Psoas muscle (tissue), 7 donors: ENCODE measurements at regions not wholly inside any gene's neighbourhood (a gene's known extent, or its start where the extent isn't known, plus 50 kb on each side); places are given as distances from the start of the nearest gene placed in this dataset.

Source experiments
- ATAC-seq, 4 donors: fragments of 200-7000 bp; cut with Tn5 transposase; one replicate each; pipeline ENCODE4 v1.9.1; 2020; ENCODE audit warnings: moderate library complexity in 3 of 4, mild to moderate bottlenecking in 2 of 4
- DNase-seq, 2 donors: peaks; one replicate each; pipeline ENCODE4 v3.0.0-alpha.2; 2020
- H3K27ac ChIP-seq: fragments of 200-600 bp; one replicate; pipeline ENCODE4 v1.8.0; 2022
- H3K27me3 ChIP-seq, 3 donors: fragments of 200-600 bp in 1 of 3; one replicate each; pipeline versions ENCODE4 v1.6.1 to v1.8.0; 2013 to 2022; ENCODE audit warnings: low read length in 2 of 3, mild to moderate bottlenecking in 2 of 3, moderate library complexity in 1 of 3; ENCODE audit not compliant: insufficient read depth in 3 of 3
- H3K36me3 ChIP-seq, 2 donors: fragments of 200-600 bp in 1 of 2; one replicate each; pipeline versions ENCODE4 v1.6.1 to v1.8.0; 2013 to 2022; ENCODE audit warnings: low read depth in 1 of 2, mild to moderate bottlenecking in 1 of 2, moderate library complexity in 1 of 2; ENCODE audit not compliant: insufficient read depth in 1 of 2
- H3K4me1 ChIP-seq: fragments of 200-600 bp; one replicate; pipeline ENCODE4 v1.8.0; 2022
- H3K4me3 ChIP-seq: fragments of 200-600 bp; one replicate; pipeline ENCODE4 v1.8.0; 2022; ENCODE audit warnings: mild to moderate bottlenecking
- H3K9me3 ChIP-seq: fragments of 200-600 bp; one replicate; pipeline ENCODE4 v1.8.0; 2022
- WGBS, 3 donors: extraction: QIAGEN DNeasy Blood & Tissue Kit; methylation state at CpG; one replicate each; pipeline versions ENCODE4 v1.1.6 to v1.1.7; 2013; 5-methylcytosine and 5-hydroxymethylcytosine counted together
- intact Hi-C, 2 donors: fragments of 100-400 bp; cut with DNase I; formaldehyde crosslinking; loops; one replicate each; pipeline versions ENCODE4 v1.11.0 to v1.14.2; 2022
- TF ChIP-seq, protein P1 (sequence below): fragments of 200-600 bp; IDR thresholded peaks from one replicate; pipeline ENCODE4 v1.8.0; 2022; ENCODE audit warnings: antibody characterized with exemption
- donor health status: healthy with polysubstance abuse.
- donor health status: DM: no; HTN: no; CAD: no; lungs with moderate emphysema.
- donor health status: Bipolar disorder and iron deficiency.
- donor health status: healthy.
- donor health status: DM: yes; HTN: yes; CAD: no.
- donor health status: DM: no; HTN: no; CAD: no.
- donor health status: DM: yes; HTN: yes; CAD: no.

DNA sequence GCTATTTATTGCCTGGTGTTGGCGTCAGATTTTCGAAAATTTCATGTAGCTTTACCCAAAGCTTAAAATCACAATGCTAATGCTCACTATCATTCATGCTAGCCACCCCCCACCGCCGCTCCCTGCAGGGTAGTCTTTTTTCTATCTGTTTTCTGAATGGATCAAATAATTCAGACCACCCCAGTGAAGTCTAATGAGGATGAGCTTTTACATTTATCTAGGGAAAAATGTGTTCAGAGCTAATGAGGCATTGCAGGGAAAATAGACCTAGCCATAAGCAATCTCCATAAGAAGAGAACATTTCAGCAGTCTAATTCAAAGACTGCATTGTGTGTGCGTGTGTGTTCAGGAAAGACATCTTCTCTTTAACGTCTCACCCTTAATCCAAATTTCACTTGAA lies 533.0 kb upstream of the PRMT6 start:
- TF ChIP-seq, protein P1, sequence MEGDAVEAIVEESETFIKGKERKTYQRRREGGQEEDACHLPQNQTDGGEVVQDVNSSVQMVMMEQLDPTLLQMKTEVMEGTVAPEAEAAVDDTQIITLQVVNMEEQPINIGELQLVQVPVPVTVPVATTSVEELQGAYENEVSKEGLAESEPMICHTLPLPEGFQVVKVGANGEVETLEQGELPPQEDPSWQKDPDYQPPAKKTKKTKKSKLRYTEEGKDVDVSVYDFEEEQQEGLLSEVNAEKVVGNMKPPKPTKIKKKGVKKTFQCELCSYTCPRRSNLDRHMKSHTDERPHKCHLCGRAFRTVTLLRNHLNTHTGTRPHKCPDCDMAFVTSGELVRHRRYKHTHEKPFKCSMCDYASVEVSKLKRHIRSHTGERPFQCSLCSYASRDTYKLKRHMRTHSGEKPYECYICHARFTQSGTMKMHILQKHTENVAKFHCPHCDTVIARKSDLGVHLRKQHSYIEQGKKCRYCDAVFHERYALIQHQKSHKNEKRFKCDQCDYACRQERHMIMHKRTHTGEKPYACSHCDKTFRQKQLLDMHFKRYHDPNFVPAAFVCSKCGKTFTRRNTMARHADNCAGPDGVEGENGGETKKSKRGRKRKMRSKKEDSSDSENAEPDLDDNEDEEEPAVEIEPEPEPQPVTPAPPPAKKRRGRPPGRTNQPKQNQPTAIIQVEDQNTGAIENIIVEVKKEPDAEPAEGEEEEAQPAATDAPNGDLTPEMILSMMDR, result no peak
- no peak for ATAC-seq
- Histone ChIP-seq H3K27ac (no peak overlapping the region), H3K9me3 (no peaks in the 10 kb centered on the region), H3K4me1 (no peaks in the 10 kb centered on the region), H3K36me3 (no peaks in the 10 kb centered on the region), H3K4me3 (no peak overlapping the region), H3K27me3 (no peaks in the 10 kb centered on the region)
- no peak for DNase-seq
- intact Hi-C loops, result no loop called here
- 55 to 63% (median 57%) methylated on average over 6 of the region's 6 CpGs for WGBS, 3 donors

DNA sequence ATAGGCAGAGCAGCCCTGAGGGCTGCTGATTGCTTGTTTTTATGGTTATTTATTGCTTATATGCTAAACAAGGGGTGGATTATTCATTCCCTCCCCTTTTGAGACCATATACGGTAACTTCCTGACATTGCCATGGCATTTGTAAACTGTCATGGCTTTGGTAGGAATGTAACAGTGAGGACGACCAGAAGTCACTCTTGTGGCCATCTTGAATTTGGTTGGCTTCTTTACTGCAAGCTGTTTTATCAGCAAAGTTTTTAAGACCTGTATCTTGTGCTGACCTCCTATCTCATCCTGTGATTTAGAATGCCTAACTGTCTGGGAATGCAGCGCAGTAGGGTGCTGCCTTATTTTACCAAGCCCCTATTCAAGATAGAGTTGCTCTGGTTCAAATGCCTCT lies 531.8 kb upstream of the PRMT6 start:
- WGBS, 3 donors, result 76 to 86% (median 82%) methylated on average over 3 of the region's 3 CpGs
- Histone ChIP-seq H3K4me3 (no peak overlapping the region), H3K27ac (no peak overlapping the region), H3K9me3 (no peaks in the 10 kb centered on the region), H3K36me3 (no peaks in the 10 kb centered on the region), H3K27me3 (no peaks in the 10 kb centered on the region), H3K4me1 (no peaks in the 10 kb centered on the region)
- TF ChIP-seq, protein P1, result no peak
- ATAC-seq (no peak), DNase-seq (no peak)
- intact Hi-C loops, result no loop called here

DNA sequence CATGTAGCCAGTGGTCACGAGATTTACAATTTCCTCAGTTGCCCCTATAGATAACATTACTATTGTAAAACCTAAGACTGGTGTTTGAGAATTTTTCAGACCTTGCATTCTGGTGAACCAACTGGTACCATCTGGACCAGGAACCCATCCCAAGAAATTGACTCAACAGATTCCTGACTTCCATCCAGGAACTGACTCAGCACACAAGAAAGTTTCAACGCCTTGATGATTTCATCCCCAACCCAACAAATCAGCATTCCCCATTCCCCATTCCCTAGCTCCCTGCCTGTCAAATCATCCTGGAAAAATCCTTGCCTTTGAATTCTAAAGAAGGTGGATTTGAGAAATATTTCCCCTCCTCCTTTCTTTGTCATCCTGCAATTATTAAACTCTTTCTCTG lies 529.8 kb upstream of the PRMT6 start:
- ATAC-seq (no peak), DNase-seq (no peak)
- intact Hi-C loops, result no loop called here
- Histone ChIP-seq H3K4me3 (no peak overlapping the region), H3K27ac (no peak overlapping the region), H3K4me1 (no peaks in the 10 kb centered on the region), H3K36me3 (no peaks in the 10 kb centered on the region), H3K9me3 (peaks cover 2% of the 10 kb centered on the region), H3K27me3 (no peaks in the 10 kb centered on the region)
- TF ChIP-seq, protein P1, result no peak
- 52 to 57% (median 56%) methylated on average over 2 of the region's 2 CpGs for WGBS, 3 donors

DNA sequence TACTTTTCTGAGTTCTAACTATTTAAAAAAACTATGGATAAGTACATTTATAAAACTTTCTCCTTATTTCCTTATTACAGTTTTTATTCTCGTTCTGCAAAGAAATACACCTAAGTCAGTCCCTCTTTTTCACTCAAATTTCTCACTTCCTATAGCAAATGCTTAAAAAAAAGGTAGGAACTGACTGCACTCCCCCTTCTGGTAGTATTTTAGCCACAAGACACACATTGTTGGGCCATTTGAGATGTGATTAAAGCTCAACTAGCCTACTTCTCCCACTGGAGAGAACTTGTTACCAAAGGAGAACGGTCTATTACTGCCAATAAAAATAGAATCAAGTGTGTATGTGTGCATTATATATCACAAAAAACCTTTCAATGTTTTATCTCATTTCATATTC lies 521.9 kb upstream of the PRMT6 start:
- DNase-seq, result no peak
- Histone ChIP-seq H3K4me1 (no peaks in the 10 kb centered on the region), H3K9me3 (peaks cover 12% of the 10 kb centered on the region), H3K27ac (no peak overlapping the region), H3K27me3 (no peaks in the 10 kb centered on the region), H3K36me3 (no peaks in the 10 kb centered on the region), H3K4me3 (no peak overlapping the region)
- intact Hi-C loops, result no loop called here
- ATAC-seq, result no peak
- TF ChIP-seq, protein P1, result no peak
- WGBS, 3 donors, result 59 to 69% (median 61%) methylated on average over 2 of the region's 2 CpGs

DNA sequence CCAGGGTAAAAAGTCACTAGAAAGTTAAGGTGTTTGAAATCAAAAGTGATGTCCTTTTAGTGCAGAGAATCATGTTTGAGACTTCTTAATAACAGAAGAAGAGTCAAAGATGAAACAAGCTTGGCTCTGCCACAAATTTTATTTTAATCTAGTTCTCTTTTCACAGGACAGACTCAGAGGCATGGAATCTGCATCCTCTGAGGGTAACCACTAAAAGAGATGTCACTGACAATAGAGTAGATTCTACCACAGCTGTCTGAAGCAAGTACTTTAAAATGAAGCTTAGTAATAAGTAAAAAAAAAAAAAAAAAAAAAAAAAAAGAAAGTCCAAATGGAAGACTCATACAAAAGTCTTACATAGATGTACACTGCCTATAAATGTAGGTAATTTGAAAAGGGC lies 519.7 kb upstream of the PRMT6 start:
- no peaks in the 10 kb centered on the region for H3K4me1 ChIP-seq
- peaks cover 9% of the 10 kb centered on the region for H3K9me3 ChIP-seq
- H3K4me3 ChIP-seq, result no peak overlapping the region
- H3K27ac ChIP-seq, result no peak overlapping the region
- TF ChIP-seq, protein P1, result no peak
- no peak for DNase-seq
- no peak for ATAC-seq
- no peaks in the 10 kb centered on the region for H3K36me3 ChIP-seq
- H3K27me3 ChIP-seq, result no peaks in the 10 kb centered on the region
- intact Hi-C loops, result no loop called here
